B cell (primary cell): ENCODE measurements at regions not wholly inside any gene's neighbourhood (a gene's known extent, or its start where the extent isn't known, plus 50 kb on each side); places are given as distances from the start of the nearest gene placed in this dataset.

Source experiments
- ATAC-seq: fragments of 200-7000 bp; cut with Tn5 transposase; one replicate; pipeline ENCODE4 v1.10.0; 2021; ENCODE audit warnings: low read depth, mild to moderate bottlenecking, moderate number of reproducible peaks, moderate library complexity
- CTCF ChIA-PET: fragments of 350-600 bp; sonication (Branson Sonifier 250); formaldehyde crosslinking; loops from one replicate; lab custom pipeline; 2021; ENCODE audit warnings: antibody characterized with exemption, inconsistent platforms; lab: Charles Lee
- POLR2A ChIA-PET: fragments of 350-600 bp; sonication (Branson Sonifier 250); formaldehyde crosslinking; loops from one replicate; lab custom pipeline; 2021; ENCODE audit warnings: antibody characterized with exemption; lab: Charles Lee
- DNase-seq: peaks from one replicate; pipeline ENCODE4 v3.0.0; 2013
- H2AFZ ChIP-seq: 2 replicates; pipeline ENCODE4 v1.6.1; 2012; ENCODE audit warnings: mild to moderate bottlenecking, low read depth, low read length; ENCODE audit not compliant: insufficient read depth, poor library complexity, severe bottlenecking
- H3K27ac ChIP-seq, 2 donors: 1 replicate in 1 of 2; 2 replicates in 1 of 2; pipeline ENCODE4 v1.5.1; 2012 to 2013; ENCODE audit warnings: low read length in 2 of 2, mild to moderate bottlenecking in 2 of 2, moderate library complexity in 1 of 2
- H3K27me3 ChIP-seq, 4 experiments: fragments of 200-600 bp in 1 of 4; sonication (generic) in 1 of 4; replicated peaks in 1 of 4; 1 replicate in 2 of 4; 2 replicates in 2 of 4; pipeline versions ENCODE4 v1.6.1 to v1.7.0; 2013 to 2016; ENCODE audit warnings: low read length in 3 of 4, mild to moderate bottlenecking in 2 of 4, mixed read lengths in 1 of 4, moderate library complexity in 1 of 4; ENCODE audit not compliant: insufficient read depth in 4 of 4, control insufficient read depth in 3 of 4; ENCODE audit errors: control extremely low read depth in 1 of 4
- H3K36me3 ChIP-seq, 2 experiments: replicated peaks in 1 of 2; 1 replicate in 1 of 2; 2 replicates in 1 of 2; pipeline versions ENCODE4 v1.6.1 to v1.7.1; 2013; ENCODE audit warnings: low read length in 1 of 2; ENCODE audit not compliant: insufficient read depth in 2 of 2, control insufficient read depth in 1 of 2; ENCODE audit errors: control extremely low read depth in 1 of 2, extremely low read depth in 1 of 2
- H3K4me1 ChIP-seq, 2 donors: fragments of 200-600 bp in 1 of 2; sonication (generic) in 1 of 2; 1 replicate in 1 of 2; 2 replicates in 1 of 2; pipeline versions ENCODE4 v1.5.1 to v1.6.1; 2013 to 2017; ENCODE audit warnings: low read length in 2 of 2; ENCODE audit not compliant: control insufficient read depth in 2 of 2, insufficient read depth in 2 of 2
- H3K4me2 ChIP-seq: replicated peaks from 2 replicates; pipeline ENCODE3; 2012; ENCODE audit warnings: mild to moderate bottlenecking, low read depth, low read length; ENCODE audit not compliant: poor library complexity, severe bottlenecking
- H3K4me3 ChIP-seq, 5 experiments: fragments of 200-600 bp in 1 of 5; sonication (generic) in 1 of 5; 1 replicate in 3 of 5; 2 replicates in 2 of 5; pipeline versions ENCODE4 v1.5.1 to v1.7.0; 2011 to 2016; ENCODE audit warnings: low read length in 4 of 5, mild to moderate bottlenecking in 4 of 5, low read depth in 2 of 5, control low read depth in 1 of 5, moderate library complexity in 1 of 5; ENCODE audit not compliant: insufficient read depth in 1 of 5; ENCODE audit errors: control extremely low read depth in 1 of 5, extremely low read depth in 1 of 5
- H3K79me2 ChIP-seq: fragments of 200-600 bp; sonication (generic); one replicate; pipeline ENCODE4 v1.6.0; 2016; ENCODE audit warnings: low read length; ENCODE audit not compliant: control insufficient read depth, insufficient read depth
- H3K9ac ChIP-seq: fragments of 200-600 bp; sonication (generic); 2 replicates; pipeline ENCODE4 v1.6.1; 2017; ENCODE audit warnings: mild to moderate bottlenecking, low read length, moderate library complexity
- H3K9me3 ChIP-seq, 3 donors: one replicate each; pipeline versions ENCODE4 v1.6.1 to v1.7.1; 2013; ENCODE audit warnings: low read length in 2 of 3; ENCODE audit not compliant: control insufficient read depth in 2 of 3, insufficient read depth in 1 of 3; ENCODE audit errors: control extremely low read depth in 1 of 3
- H4K20me1 ChIP-seq: 2 replicates; pipeline ENCODE4 v1.6.0; 2012; ENCODE audit warnings: mild to moderate bottlenecking, low read length; ENCODE audit not compliant: insufficient read depth, control insufficient read depth, poor library complexity, severe bottlenecking
- H3K27ac Mint-ChIP-seq: one replicate; pipeline ENCODE4 v1.8.0; 2021; ENCODE audit warnings: mixed read lengths
- H3K27me3 Mint-ChIP-seq: one replicate; pipeline ENCODE4 v1.8.0; 2021; ENCODE audit warnings: mixed read lengths
- H3K4me1 Mint-ChIP-seq: one replicate; pipeline ENCODE4 v1.8.0; 2021; ENCODE audit warnings: mixed read lengths
- H3K4me3 Mint-ChIP-seq: one replicate; pipeline ENCODE4 v1.8.0; 2021; ENCODE audit warnings: mixed read lengths
- H3K9me3 Mint-ChIP-seq: one replicate; pipeline ENCODE4 v1.8.0; 2022; ENCODE audit warnings: mixed read lengths; ENCODE audit not compliant: insufficient read depth
- EZH2 ChIP-seq: IDR thresholded peaks from 2 replicates; pipeline ENCODE4 v1.6.1; 2012; ENCODE audit warnings: borderline replicate concordance, low read depth, mild to moderate bottlenecking, moderate library complexity, low read length; ENCODE audit not compliant: insufficient read depth, poor library complexity, severe bottlenecking
- WGBS: methylation state at CpG from one replicate; pipeline ENCODE4 v1.1.5; 2013; ENCODE audit warnings: missing lambda C conversion rate; ENCODE audit not compliant: insufficient coverage; 5-methylcytosine and 5-hydroxymethylcytosine counted together
- intact Hi-C: fragments of 100-400 bp; cut with micrococcal nuclease; formaldehyde crosslinking; loops from one replicate; pipeline ENCODE4 v1.10.0; 2022
- TF ChIP-seq, protein P1 (sequence below): fragments of 200-600 bp; IDR thresholded peaks from one replicate; pipeline ENCODE4 v1.8.0; 2022; ENCODE audit warnings: antibody characterized with exemption, mild to moderate bottlenecking

DNA sequence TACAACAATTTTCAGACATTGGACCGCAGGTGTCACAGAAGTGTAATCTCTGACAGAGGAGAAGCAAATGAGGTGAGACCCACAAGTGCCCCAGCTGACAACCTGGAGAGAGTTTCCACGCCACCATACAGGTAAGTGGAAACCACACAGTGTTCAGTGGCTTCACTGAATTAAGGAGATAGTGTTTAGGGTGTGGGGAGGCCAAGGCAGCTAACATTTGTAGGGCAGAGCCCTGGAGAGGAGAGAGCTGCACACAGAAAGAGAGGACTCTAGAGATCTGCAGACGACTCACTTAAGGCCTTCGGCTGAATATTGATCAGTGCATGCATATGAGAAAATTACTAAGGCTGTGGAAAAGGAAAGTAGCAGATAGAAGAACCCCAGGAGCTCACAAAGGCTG, 228.9 kb upstream of the TNRC6C start:
- no peak overlapping the region for H3K4me3 ChIP-seq
- POLR2A ChIA-PET, result no interaction called here
- Mint-ChIP-seq H3K4me3 (no peak overlapping the region), H3K9me3 (peaks cover 12% of the 10 kb centered on the region), H3K27me3 (peaks cover 50% of the 10 kb centered on the region), H3K27ac (no peak overlapping the region), H3K4me1 (peaks cover 2% of the 10 kb centered on the region)
- H3K27ac ChIP-seq, result no peak overlapping the region
- H3K4me2 ChIP-seq, result no peak overlapping the region
- no peaks in the 10 kb centered on the region for H3K79me2 ChIP-seq
- 86% methylated on average over 2 of the region's 4 CpGs for WGBS
- no peak overlapping the region for H2AFZ ChIP-seq
- H3K9me3 ChIP-seq, result peaks cover 3 to 17% (median 12%) of the 10 kb centered on the region in 3 donors
- intact Hi-C loops, result no loop called here
- H3K4me1 ChIP-seq, result peaks cover 0 to 8% of the 10 kb centered on the region in 2 donors
- H3K9ac ChIP-seq, result no peak overlapping the region
- CTCF ChIA-PET, result no interaction called here
- no peaks in the 10 kb centered on the region for H3K36me3 ChIP-seq
- no peak for TF ChIP-seq EZH2
- TF ChIP-seq, protein P1, sequence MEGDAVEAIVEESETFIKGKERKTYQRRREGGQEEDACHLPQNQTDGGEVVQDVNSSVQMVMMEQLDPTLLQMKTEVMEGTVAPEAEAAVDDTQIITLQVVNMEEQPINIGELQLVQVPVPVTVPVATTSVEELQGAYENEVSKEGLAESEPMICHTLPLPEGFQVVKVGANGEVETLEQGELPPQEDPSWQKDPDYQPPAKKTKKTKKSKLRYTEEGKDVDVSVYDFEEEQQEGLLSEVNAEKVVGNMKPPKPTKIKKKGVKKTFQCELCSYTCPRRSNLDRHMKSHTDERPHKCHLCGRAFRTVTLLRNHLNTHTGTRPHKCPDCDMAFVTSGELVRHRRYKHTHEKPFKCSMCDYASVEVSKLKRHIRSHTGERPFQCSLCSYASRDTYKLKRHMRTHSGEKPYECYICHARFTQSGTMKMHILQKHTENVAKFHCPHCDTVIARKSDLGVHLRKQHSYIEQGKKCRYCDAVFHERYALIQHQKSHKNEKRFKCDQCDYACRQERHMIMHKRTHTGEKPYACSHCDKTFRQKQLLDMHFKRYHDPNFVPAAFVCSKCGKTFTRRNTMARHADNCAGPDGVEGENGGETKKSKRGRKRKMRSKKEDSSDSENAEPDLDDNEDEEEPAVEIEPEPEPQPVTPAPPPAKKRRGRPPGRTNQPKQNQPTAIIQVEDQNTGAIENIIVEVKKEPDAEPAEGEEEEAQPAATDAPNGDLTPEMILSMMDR, result no peak
- no peak for DNase-seq
- no peaks in the 10 kb centered on the region for H4K20me1 ChIP-seq
- H3K27me3 ChIP-seq, result peaks cover 0 to 47% (median 15%) of the 10 kb centered on the region in 4 experiments
- ATAC-seq, result no peak

DNA sequence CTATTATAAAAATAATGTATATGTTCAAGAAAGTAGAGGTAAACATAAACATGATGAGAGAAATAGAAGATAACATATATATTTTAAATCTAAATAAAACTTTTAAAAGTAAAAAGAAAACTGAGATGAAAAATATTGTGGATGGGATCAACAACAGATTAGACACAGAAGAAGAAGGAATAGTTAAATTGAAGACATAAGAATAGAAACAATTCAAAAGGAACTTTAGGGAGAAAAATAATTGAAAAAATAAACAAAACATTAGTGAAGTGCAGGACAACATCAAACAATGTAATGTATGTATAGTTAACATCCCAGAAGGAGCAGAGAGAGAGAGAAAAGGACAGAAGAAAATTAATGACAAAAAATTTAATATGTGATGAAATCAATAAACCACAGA, 228.1 kb upstream of the TNRC6C start:
- Mint-ChIP-seq H3K4me3 (no peak overlapping the region), H3K4me1 (no peaks in the 10 kb centered on the region), H3K9me3 (peaks cover 12% of the 10 kb centered on the region), H3K27me3 (peaks cover 49% of the 10 kb centered on the region), H3K27ac (no peak overlapping the region)
- Histone ChIP-seq H3K27me3 (peaks cover 0 to 49% (median 15%) of the 10 kb centered on the region in 4 experiments), H2AFZ (no peak overlapping the region), H3K9ac (no peak overlapping the region), H3K79me2 (no peaks in the 10 kb centered on the region), H3K4me3 (no peak overlapping the region), H3K9me3 (peaks cover 3 to 19% (median 12%) of the 10 kb centered on the region in 3 donors), H3K27ac (no peak overlapping the region), H3K4me2 (no peak overlapping the region), H4K20me1 (no peaks in the 10 kb centered on the region), H3K4me1 (no peaks in the 10 kb centered on the region), H3K36me3 (no peaks in the 10 kb centered on the region)
- intact Hi-C loops, result no loop called here
- TF ChIP-seq EZH2, result no peak
- TF ChIP-seq, protein P1, result no peak
- POLR2A ChIA-PET, result no interaction called here
- DNase-seq (no peak), ATAC-seq (no peak)
- CTCF ChIA-PET, result no interaction called here
